ENCODE measurements at regions not wholly inside any gene's neighbourhood (a gene's known extent, or its start where the extent isn't known, plus 50 kb on each side); places are given as distances from the start of the nearest gene placed in this dataset.

GRCh38 chr2:122135021-122135937 is 379.8 kb downstream of the TSN start:
- Mint-ChIP-seq H3K4me1 (ENCODE audit: insufficient read depth, unreplicated experiment) (no peaks in the 10 kb centered on the region), H3K27me3 (ENCODE audit: insufficient read depth, unreplicated experiment) (no peaks in the 10 kb centered on the region), H3K4me3 (ENCODE audit: unreplicated experiment) (no peak overlapping the region), H3K9me3 (ENCODE audit: unreplicated experiment) (peaks cover 4% of the 10 kb centered on the region), H3K36me3 (ENCODE audit: insufficient read depth, unreplicated experiment) (no peaks in the 10 kb centered on the region), H3K27ac (ENCODE audit: low read depth, unreplicated experiment) (no peak overlapping the region)
- no TSS peak for BruUV-seq (replicated peaks)
- TF ChIP-seq, protein P1, sequence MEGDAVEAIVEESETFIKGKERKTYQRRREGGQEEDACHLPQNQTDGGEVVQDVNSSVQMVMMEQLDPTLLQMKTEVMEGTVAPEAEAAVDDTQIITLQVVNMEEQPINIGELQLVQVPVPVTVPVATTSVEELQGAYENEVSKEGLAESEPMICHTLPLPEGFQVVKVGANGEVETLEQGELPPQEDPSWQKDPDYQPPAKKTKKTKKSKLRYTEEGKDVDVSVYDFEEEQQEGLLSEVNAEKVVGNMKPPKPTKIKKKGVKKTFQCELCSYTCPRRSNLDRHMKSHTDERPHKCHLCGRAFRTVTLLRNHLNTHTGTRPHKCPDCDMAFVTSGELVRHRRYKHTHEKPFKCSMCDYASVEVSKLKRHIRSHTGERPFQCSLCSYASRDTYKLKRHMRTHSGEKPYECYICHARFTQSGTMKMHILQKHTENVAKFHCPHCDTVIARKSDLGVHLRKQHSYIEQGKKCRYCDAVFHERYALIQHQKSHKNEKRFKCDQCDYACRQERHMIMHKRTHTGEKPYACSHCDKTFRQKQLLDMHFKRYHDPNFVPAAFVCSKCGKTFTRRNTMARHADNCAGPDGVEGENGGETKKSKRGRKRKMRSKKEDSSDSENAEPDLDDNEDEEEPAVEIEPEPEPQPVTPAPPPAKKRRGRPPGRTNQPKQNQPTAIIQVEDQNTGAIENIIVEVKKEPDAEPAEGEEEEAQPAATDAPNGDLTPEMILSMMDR (IDR thresholded peaks at IDR 0.05; ENCODE audit: unreplicated experiment) = no peak
- ChIA-PET POLR2A (no interaction called here), CTCF (interaction anchor here (0.7 kb wide), 1 partner anchor 136 kb away, joined by 3 read pairs; no protein-coding TSS in a partner anchor)
- DNase-seq (ENCODE audit: unreplicated experiment) = no peak
- intact Hi-C loops (cut with micrococcal nuclease) = no loop called here

GRCh38 chr2:122136056-122136455 is 380.6 kb downstream of the TSN start:
- Mint-ChIP-seq H3K4me1 (ENCODE audit: insufficient read depth, unreplicated experiment) (no peaks in the 10 kb centered on the region), H3K36me3 (ENCODE audit: insufficient read depth, unreplicated experiment) (no peaks in the 10 kb centered on the region), H3K27ac (ENCODE audit: low read depth, unreplicated experiment) (no peak overlapping the region), H3K27me3 (ENCODE audit: insufficient read depth, unreplicated experiment) (no peaks in the 10 kb centered on the region), H3K4me3 (ENCODE audit: unreplicated experiment) (no peak overlapping the region), H3K9me3 (ENCODE audit: unreplicated experiment) (no peaks in the 10 kb centered on the region)
- intact Hi-C loops (cut with micrococcal nuclease) = no loop called here
- BruUV-seq (replicated peaks) = no TSS peak
- DNase-seq (ENCODE audit: unreplicated experiment) = peak; percentile 44
- TF ChIP-seq, protein P1 (IDR thresholded peaks at IDR 0.05; ENCODE audit: unreplicated experiment) = peak; percentile 20
- POLR2A ChIA-PET = no interaction called here
- CTCF ChIA-PET = interaction anchor here (0.5 kb wide), 1 partner anchor 161 kb away, joined by 4 read pairs; no protein-coding TSS in a partner anchor

- DNase-seq (ENCODE audit: unreplicated experiment) = no peak
- intact Hi-C loops (cut with micrococcal nuclease) = no loop called here
Observed at GRCh38 chr2:122138561-122138960, 383.1 kb downstream of the TSN start.

DNA sequence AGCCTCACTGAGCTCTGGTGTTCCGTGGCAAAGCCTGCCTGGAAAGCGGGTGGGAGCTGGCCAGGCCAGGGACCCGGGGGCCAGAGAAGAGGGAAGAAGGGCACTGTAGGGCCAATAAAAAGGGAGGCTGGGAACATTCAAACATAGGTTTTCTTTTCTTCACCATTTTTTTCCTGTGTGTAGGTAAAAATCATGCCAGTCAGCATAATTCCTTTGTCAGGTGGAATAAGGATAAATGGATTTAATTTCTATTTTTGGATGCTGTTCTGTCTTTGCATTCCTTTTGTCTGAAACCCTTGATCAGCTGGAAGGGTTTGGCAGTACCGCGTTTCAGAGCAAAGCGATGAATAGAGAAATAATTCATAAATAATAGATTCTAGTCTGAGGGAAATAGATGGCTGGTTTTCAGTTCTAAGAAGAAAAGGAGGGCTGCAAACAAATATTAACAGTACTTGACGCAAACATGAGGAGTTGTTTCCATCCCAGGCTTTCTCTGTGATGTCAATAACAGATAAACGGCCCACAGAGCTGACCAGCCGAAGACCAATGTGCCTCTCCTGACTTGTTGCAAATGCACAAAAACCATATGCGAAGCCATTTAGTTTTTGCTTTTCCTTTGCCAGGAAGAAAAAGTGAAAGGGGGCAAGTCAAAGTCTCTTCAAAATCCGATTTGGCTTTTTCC is 384.4 kb downstream of the TSN start:
- no peaks in the 10 kb centered on the region for H3K27me3 Mint-ChIP-seq (ENCODE audit: insufficient read depth, unreplicated experiment)

More at GRCh38 chr2:122138561-122138960, 383.1 kb downstream of the TSN start:
- no peaks in the 10 kb centered on the region for H3K36me3 Mint-ChIP-seq (ENCODE audit: insufficient read depth, unreplicated experiment)
- TF ChIP-seq, protein P1 (IDR thresholded peaks at IDR 0.05; ENCODE audit: unreplicated experiment) = no peak
- BruUV-seq (replicated peaks) = no TSS peak
- no peaks in the 10 kb centered on the region for H3K27me3 Mint-ChIP-seq (ENCODE audit: insufficient read depth, unreplicated experiment)
- ChIA-PET POLR2A (no interaction called here), CTCF (no interaction called here)
- no peak overlapping the region for H3K27ac Mint-ChIP-seq (ENCODE audit: low read depth, unreplicated experiment)
- peaks cover 7% of the 10 kb centered on the region for H3K9me3 Mint-ChIP-seq (ENCODE audit: unreplicated experiment)
- H3K4me1 Mint-ChIP-seq (ENCODE audit: insufficient read depth, unreplicated experiment) = no peaks in the 10 kb centered on the region
- H3K4me3 Mint-ChIP-seq (ENCODE audit: unreplicated experiment) = no peak overlapping the region

More for the DNA sequence above, 384.4 kb downstream of the TSN start:
- peaks cover 7% of the 10 kb centered on the region for H3K9me3 Mint-ChIP-seq (ENCODE audit: unreplicated experiment)
- TF ChIP-seq, protein P1 (IDR thresholded peaks at IDR 0.05; ENCODE audit: unreplicated experiment) = no peak
- H3K27ac Mint-ChIP-seq (ENCODE audit: low read depth, unreplicated experiment) = no peak overlapping the region
- H3K4me3 Mint-ChIP-seq (ENCODE audit: unreplicated experiment) = no peak overlapping the region
- ChIA-PET POLR2A (no interaction called here), CTCF (no interaction called here)
- no peak for DNase-seq (ENCODE audit: unreplicated experiment)
- H3K36me3 Mint-ChIP-seq (ENCODE audit: insufficient read depth, unreplicated experiment) = no peaks in the 10 kb centered on the region
- H3K4me1 Mint-ChIP-seq (ENCODE audit: insufficient read depth, unreplicated experiment) = no peaks in the 10 kb centered on the region
- intact Hi-C loops (cut with micrococcal nuclease) = no loop called here
- no TSS peak for BruUV-seq (replicated peaks)
